ENCODE measurements at regions not wholly inside any gene's neighbourhood (a gene's known extent, or its start where the extent isn't known, plus 50 kb on each side); places are given as distances from the start of the nearest gene placed in this dataset.
"Not testable (repeated sequence)": the region's sequence is repeated elsewhere in the genome, so short reads cannot be mapped to it uniquely, and the experiment has no call there.

DNA sequence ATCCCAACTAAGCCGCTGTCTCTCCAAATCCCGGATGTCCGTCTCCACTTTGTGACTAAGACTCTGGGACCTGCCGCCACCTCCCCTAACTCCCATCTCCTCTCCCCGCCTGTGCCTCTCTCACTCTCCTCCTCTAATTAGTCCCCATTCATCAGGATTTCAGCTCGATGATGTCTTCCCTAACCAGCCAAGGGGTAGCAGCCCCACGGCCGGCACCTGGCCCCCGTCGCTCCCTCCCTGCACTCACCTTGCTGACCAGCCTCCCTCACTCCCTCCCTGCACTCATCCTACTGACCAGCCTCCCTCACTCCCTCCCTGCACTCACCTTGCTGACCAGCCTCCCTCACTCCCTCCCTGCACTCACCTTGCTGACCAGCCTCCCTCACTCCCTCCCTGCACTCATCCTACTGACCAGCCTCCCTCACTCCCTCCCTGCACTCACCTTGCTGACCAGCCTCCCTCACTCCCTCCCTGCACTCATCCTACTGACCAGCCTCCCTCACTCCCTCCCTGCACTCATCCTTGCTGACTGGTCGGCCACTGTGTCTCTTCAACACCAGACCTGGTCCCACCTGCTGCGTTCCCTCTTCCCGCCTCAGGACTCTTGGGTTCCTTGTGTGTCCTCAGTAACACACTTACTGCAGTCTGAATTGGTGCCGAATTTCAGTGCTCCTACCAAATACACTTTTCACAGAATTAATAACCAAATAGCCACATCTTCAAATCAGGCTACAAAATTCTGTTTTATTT lies 179.3 kb upstream of the SALL3 start:
- TF ChIP-seq PPARA (CRISPR knock-in tag; IDR thresholded peaks at IDR 0.05; ENCODE audit: borderline replicate concordance); RARB (CRISPR knock-in tag; IDR thresholded peaks at IDR 0.05): not testable (repeated sequence)
- TF ChIP-seq, protein P1, sequence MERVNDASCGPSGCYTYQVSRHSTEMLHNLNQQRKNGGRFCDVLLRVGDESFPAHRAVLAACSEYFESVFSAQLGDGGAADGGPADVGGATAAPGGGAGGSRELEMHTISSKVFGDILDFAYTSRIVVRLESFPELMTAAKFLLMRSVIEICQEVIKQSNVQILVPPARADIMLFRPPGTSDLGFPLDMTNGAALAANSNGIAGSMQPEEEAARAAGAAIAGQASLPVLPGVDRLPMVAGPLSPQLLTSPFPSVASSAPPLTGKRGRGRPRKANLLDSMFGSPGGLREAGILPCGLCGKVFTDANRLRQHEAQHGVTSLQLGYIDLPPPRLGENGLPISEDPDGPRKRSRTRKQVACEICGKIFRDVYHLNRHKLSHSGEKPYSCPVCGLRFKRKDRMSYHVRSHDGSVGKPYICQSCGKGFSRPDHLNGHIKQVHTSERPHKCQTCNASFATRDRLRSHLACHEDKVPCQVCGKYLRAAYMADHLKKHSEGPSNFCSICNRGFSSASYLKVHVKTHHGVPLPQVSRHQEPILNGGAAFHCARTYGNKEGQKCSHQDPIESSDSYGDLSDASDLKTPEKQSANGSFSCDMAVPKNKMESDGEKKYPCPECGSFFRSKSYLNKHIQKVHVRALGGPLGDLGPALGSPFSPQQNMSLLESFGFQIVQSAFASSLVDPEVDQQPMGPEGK (CRISPR knock-in tag; IDR thresholded peaks at IDR 0.05; ENCODE audit: borderline replicate concordance), result not testable (repeated sequence)
